ENCODE measurements at regions not wholly inside any gene's neighbourhood (a gene's known extent, or its start where the extent isn't known, plus 50 kb on each side); places are given as distances from the start of the nearest gene placed in this dataset.
A peak's percentile ranks its signal among the peaks of the same experiment; 100 is the strongest.

DNA sequence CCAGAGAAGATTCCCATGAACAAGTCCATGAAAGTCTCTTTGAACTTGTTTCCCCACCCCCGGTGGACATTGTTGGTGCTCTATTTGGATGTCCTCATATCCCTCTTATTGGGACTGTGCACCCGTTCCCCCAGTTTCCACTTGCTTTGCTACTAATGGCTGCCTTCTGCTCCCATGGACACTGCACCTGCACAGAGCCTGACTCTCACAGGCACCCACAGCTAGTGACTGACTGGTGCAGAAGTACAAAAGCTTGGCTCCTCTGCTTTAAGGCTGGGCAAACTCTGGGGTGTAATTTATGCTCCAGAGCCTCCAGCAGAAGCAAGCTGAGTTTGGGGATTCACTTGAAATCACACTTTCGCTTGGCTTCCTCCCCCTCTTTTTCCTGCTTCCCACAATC, 239.9 kb upstream of the BTBD3 start:
- Histone ChIP-seq H3K9me3 (ENCODE audit: control insufficient read depth, low read length) (no peaks in the 10 kb centered on the region), H3K27ac (ENCODE audit: low read length) (no peak overlapping the region), H3K4me1 (ENCODE audit: control insufficient read depth, insufficient read depth, low read length) (no peaks in the 10 kb centered on the region), H3K27me3 (ENCODE audit: control insufficient read depth, insufficient read depth) (no peaks in the 10 kb centered on the region), H3K4me3 (ENCODE audit: low read length) (no peak overlapping the region)
- ATAC-seq (no peak), DNase-seq (no peak)
- intact Hi-C loops (cut with DNase I), result loop anchor here in 2 of 4 donors (5.0 to 10.0 kb wide), 2 partner anchors 527 to 529 kb away; no protein-coding TSS in a partner anchor
- 88% methylated on average over 3 of the region's 3 CpGs for WGBS

- ATAC-seq, result no peak
- H3K4me3 ChIP-seq (ENCODE audit: low read length), result no peak overlapping the region
- intact Hi-C loops (cut with DNase I), result no loop called here
- no peak for DNase-seq
- peaks cover 2% of the 10 kb centered on the region for H3K4me1 ChIP-seq (ENCODE audit: control insufficient read depth, insufficient read depth, low read length)
- 76% methylated on average over 3 of the region's 3 CpGs for WGBS
- H3K27me3 ChIP-seq (ENCODE audit: control insufficient read depth, insufficient read depth), result no peaks in the 10 kb centered on the region
- H3K9me3 ChIP-seq (ENCODE audit: control insufficient read depth, low read length), result no peaks in the 10 kb centered on the region
- no peak overlapping the region for H3K27ac ChIP-seq (ENCODE audit: low read length)
These were observed 235.4 kb upstream of the BTBD3 start for GRCh38 chr20:11682285-11682684.

DNA sequence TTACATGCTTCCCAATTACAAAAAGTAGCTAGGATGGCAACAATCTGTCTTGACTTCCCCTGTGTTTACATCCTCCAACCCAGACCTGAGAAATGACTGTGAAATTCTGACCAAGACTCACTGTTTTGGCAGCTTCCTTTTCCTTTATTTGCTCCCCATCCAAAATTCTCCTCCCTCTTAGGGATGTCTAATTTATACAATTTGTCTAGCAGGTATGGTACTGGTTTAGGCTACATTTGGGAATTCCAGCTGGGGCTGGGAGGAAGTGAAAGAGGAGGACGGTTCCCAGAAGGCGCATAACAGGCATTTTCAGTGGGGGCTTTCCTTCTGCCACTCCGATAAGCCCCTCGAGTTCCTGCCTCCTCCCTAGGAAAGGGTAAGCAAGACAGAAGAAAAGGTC, 231.5 kb upstream of the BTBD3 start:
- WGBS, result 46% methylated on average over 4 of the region's 4 CpGs
- no peak overlapping the region for H3K27ac ChIP-seq (ENCODE audit: low read length)
- no peak for ATAC-seq
- peaks cover 2% of the 10 kb centered on the region for H3K4me1 ChIP-seq (ENCODE audit: control insufficient read depth, insufficient read depth, low read length)
- DNase-seq, result no peak
- no peak overlapping the region for H3K4me3 ChIP-seq (ENCODE audit: low read length)
- no peaks in the 10 kb centered on the region for H3K27me3 ChIP-seq (ENCODE audit: control insufficient read depth, insufficient read depth)
- no peaks in the 10 kb centered on the region for H3K9me3 ChIP-seq (ENCODE audit: control insufficient read depth, low read length)
- intact Hi-C loops (cut with DNase I), result no loop called here

- DNase-seq, result peak; percentile 21 to 75 (median 69)
- Histone ChIP-seq H3K4me1 (ENCODE audit: control insufficient read depth, insufficient read depth, low read length) (peaks cover 2% of the 10 kb centered on the region), H3K27ac (ENCODE audit: low read length) (no peak overlapping the region), H3K27me3 (ENCODE audit: control insufficient read depth, insufficient read depth) (no peaks in the 10 kb centered on the region), H3K9me3 (ENCODE audit: control insufficient read depth, low read length) (no peaks in the 10 kb centered on the region), H3K4me3 (ENCODE audit: low read length) (peak overlapping the region; percentile 44)
- intact Hi-C loops (cut with DNase I), result no loop called here
- WGBS, result 9% methylated on average over 42 of the region's 42 CpGs
- peak; percentile 59 to 65 for ATAC-seq
These were observed 230.7 kb upstream of the BTBD3 start for GRCh38 chr20:11686820-11687543.

DNA sequence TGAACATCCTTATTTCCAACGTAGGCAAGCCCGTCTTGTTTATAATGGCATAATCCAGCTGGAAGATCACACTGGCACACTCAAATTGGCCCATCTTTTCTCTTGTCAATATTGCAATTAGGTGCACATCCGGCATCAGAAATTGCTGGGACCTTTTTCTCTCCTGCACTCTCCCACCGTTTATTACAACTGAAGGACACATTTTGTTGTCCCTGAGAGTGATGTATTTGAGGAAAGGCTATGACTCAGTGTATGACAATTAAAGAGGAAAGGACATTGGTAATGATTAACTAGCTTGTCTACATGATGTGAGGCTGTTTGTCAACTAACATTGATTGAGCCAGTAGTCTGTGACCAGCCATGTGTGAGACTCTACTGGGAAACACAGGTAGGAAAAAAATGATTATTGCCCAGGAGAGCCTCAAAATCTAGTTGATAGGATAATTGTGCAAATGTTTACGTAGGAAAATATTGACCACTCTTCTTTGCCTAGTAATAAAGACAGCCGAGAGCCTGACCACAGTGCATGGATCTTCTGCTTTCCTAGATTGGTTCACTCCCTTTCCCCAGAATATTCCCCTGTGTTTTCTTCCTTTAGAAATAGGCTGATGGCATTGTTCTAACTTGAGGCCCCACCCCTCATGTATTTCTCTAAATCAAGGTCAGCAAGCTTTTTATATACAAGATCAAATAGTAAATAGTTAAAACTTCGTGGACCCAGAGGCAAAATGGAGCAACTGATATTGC, 230.0 kb upstream of the BTBD3 start:
- WGBS, result 71% methylated on average over 7 of the region's 7 CpGs
- no peak for ATAC-seq

DNA sequence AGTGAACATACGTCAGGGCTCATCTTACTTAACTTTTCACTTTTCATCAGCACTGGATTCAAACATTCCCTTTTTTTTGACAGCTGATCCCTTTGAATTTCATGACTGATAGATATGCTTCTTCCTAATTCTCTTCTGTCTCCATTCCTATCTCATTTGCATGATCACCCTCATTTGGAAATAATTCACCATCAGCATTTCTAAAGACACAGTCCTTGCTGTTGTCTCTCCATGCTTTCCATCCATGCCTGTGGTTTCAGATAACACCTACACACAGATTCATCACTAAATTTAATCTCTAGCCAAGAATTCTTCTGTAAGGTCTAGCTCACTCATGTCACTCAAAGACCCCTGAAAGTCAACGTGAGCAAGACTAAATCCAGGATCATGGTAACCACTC, 228.4 kb upstream of the BTBD3 start:
- DNase-seq (no peak), ATAC-seq (no peak)
- H3K9me3 ChIP-seq (ENCODE audit: control insufficient read depth, low read length), result no peaks in the 10 kb centered on the region
- WGBS, result 83% methylated on average over 2 of the region's 2 CpGs
- no peak overlapping the region for H3K4me3 ChIP-seq (ENCODE audit: low read length)
- intact Hi-C loops (cut with DNase I), result no loop called here
- no peak overlapping the region for H3K27ac ChIP-seq (ENCODE audit: low read length)
- H3K27me3 ChIP-seq (ENCODE audit: control insufficient read depth, insufficient read depth), result no peaks in the 10 kb centered on the region
- H3K4me1 ChIP-seq (ENCODE audit: control insufficient read depth, insufficient read depth, low read length), result peaks cover 2% of the 10 kb centered on the region

More for the DNA sequence above, 230.0 kb upstream of the BTBD3 start:
- Histone ChIP-seq H3K27ac (ENCODE audit: low read length) (no peak overlapping the region), H3K9me3 (ENCODE audit: control insufficient read depth, low read length) (no peaks in the 10 kb centered on the region), H3K4me1 (ENCODE audit: control insufficient read depth, insufficient read depth, low read length) (peaks cover 2% of the 10 kb centered on the region), H3K27me3 (ENCODE audit: control insufficient read depth, insufficient read depth) (no peaks in the 10 kb centered on the region), H3K4me3 (ENCODE audit: low read length) (no peak overlapping the region)
- intact Hi-C loops (cut with DNase I), result no loop called here
- no peak for DNase-seq

- ATAC-seq (no peak), DNase-seq (no peak)
- WGBS, result 70% methylated on average over 3 of the region's 3 CpGs
- no peak overlapping the region for H3K27ac ChIP-seq (ENCODE audit: low read length)
- H3K9me3 ChIP-seq (ENCODE audit: control insufficient read depth, low read length), result no peaks in the 10 kb centered on the region
- H3K4me3 ChIP-seq (ENCODE audit: low read length), result no peak overlapping the region
- H3K27me3 ChIP-seq (ENCODE audit: control insufficient read depth, insufficient read depth), result no peaks in the 10 kb centered on the region
- H3K4me1 ChIP-seq (ENCODE audit: control insufficient read depth, insufficient read depth, low read length), result peaks cover 2% of the 10 kb centered on the region
- intact Hi-C loops (cut with DNase I), result no loop called here
These were observed 225.9 kb upstream of the BTBD3 start for GRCh38 chr20:11691766-11692165.

DNA sequence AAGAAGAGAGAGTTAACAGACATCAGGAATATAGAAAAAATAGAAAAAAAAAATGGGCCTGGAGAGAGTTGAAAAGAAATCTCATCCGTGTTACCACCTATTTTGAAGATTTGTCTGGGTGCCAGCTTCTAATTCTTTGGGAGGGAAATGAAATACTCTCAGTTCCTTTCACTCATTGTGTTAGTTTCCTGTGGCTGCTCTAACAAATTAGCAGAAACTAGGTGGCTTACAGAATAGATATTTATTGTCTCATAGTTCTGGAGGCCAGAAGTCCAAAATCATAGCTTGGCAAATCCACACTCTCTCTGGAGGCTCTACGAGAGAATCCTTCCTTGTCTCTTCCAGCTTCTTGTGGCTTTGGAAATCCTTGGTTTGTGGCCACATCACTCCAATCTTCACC, 225.1 kb upstream of the BTBD3 start:
- Histone ChIP-seq H3K27me3 (ENCODE audit: control insufficient read depth, insufficient read depth) (no peaks in the 10 kb centered on the region), H3K9me3 (ENCODE audit: control insufficient read depth, low read length) (peaks cover 3% of the 10 kb centered on the region), H3K4me3 (ENCODE audit: low read length) (no peak overlapping the region), H3K4me1 (ENCODE audit: control insufficient read depth, insufficient read depth, low read length) (no peaks in the 10 kb centered on the region), H3K27ac (ENCODE audit: low read length) (no peak overlapping the region)
- no peak for DNase-seq
- intact Hi-C loops (cut with DNase I), result no loop called here
- WGBS, result 51% methylated on average over 2 of the region's 2 CpGs
- no peak for ATAC-seq

GRCh38 chr20:11694467-11694866, 223.2 kb upstream of the BTBD3 start:
- peaks cover 3% of the 10 kb centered on the region for H3K9me3 ChIP-seq (ENCODE audit: control insufficient read depth, low read length)
- no peak overlapping the region for H3K27ac ChIP-seq (ENCODE audit: low read length)
- intact Hi-C loops (cut with DNase I), result no loop called here
- H3K4me1 ChIP-seq (ENCODE audit: control insufficient read depth, insufficient read depth, low read length), result no peaks in the 10 kb centered on the region
- H3K4me3 ChIP-seq (ENCODE audit: low read length), result no peak overlapping the region
- H3K27me3 ChIP-seq (ENCODE audit: control insufficient read depth, insufficient read depth), result no peaks in the 10 kb centered on the region
- 94% methylated on average over 5 of the region's 5 CpGs for WGBS
- DNase-seq (no peak), ATAC-seq (no peak)

DNA sequence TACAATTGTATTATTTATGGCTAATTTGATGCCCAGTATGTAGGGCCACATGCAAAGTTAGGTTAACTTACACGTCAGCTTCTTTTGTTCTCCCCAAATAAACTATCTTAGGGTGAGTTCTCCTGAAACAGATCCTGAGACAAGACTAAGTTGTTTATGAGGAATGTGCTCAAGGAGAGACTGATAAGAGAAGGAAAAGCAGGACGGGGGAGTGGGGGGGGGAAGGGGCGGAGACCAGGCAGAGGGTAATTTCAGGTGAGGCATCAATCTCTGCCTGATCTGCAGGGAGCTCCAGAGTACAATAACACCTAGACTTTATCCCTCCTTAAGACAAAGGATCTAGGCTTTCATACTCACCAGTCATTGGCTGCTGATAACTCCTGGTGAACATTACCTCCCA, 220.6 kb upstream of the BTBD3 start:
- H3K9me3 ChIP-seq (ENCODE audit: control insufficient read depth, low read length), result peaks cover 3% of the 10 kb centered on the region

DNA sequence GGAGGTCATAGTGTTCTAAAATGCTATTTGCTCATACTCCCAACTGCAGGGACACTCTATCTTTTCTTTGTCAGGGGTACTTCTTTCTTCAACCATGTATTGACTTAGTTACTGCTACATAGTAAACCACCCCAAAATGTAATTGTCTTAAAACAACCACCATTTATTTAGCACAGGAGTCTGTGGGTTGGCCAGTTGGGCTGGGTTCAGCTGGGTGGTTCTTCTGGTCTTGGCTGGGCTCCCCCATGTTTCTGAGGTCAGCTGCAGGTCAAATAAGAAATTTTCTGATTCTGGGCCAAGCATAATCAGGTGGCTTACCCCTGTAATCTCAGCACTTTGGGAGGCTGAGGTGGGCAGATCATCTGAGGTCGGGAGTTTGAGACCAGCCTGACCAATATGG, 220.0 kb upstream of the BTBD3 start:
- no peak for DNase-seq
- Histone ChIP-seq H3K9me3 (ENCODE audit: control insufficient read depth, low read length) (peaks cover 3% of the 10 kb centered on the region), H3K27me3 (ENCODE audit: control insufficient read depth, insufficient read depth) (no peaks in the 10 kb centered on the region), H3K4me3 (ENCODE audit: low read length) (no peak overlapping the region), H3K4me1 (ENCODE audit: control insufficient read depth, insufficient read depth, low read length) (no peaks in the 10 kb centered on the region), H3K27ac (ENCODE audit: low read length) (no peak overlapping the region)
- no peak for ATAC-seq
- WGBS, result 96% methylated on average over 1 of the region's 1 CpG
- intact Hi-C loops (cut with DNase I), result no loop called here

More for the DNA sequence above, 220.6 kb upstream of the BTBD3 start:
- Histone ChIP-seq H3K4me1 (ENCODE audit: control insufficient read depth, insufficient read depth, low read length) (no peaks in the 10 kb centered on the region), H3K4me3 (ENCODE audit: low read length) (no peak overlapping the region), H3K27me3 (ENCODE audit: control insufficient read depth, insufficient read depth) (no peaks in the 10 kb centered on the region), H3K27ac (ENCODE audit: low read length) (no peak overlapping the region)
- no peak for ATAC-seq
- no peak for DNase-seq
- intact Hi-C loops (cut with DNase I), result no loop called here
- WGBS, result 80% methylated on average over 3 of the region's 3 CpGs

All from right cardiac atrium (tissue), 5 donors.